ENCODE measurements at regions not wholly inside any gene's neighbourhood (a gene's known extent, or its start where the extent isn't known, plus 50 kb on each side); places are given as distances from the start of the nearest gene placed in this dataset.
"Not testable (repeated sequence)": the region's sequence is repeated elsewhere in the genome, so short reads cannot be mapped to it uniquely, and the experiment has no call there.

DNA sequence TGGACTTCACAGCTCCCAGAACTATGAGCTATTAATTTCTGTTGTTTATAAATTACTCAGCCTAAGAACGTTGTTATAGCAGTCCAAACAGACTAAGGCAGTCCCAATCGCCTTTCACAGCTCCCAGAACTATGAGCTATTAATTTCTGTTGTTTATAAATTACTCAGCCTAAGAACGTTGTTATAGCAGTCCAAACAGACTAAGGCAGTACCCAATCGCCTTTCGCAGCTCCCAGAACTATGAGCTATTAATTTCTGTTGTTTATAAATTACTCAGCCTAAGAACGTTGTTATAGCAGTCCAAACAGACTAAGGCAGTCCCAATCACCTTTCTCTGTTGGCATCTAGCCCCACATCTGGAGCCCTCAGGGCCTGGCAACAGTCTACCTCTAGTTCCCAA lies 117.0 kb upstream of the ASB18 start:
- TF ChIP-seq, protein P1, sequence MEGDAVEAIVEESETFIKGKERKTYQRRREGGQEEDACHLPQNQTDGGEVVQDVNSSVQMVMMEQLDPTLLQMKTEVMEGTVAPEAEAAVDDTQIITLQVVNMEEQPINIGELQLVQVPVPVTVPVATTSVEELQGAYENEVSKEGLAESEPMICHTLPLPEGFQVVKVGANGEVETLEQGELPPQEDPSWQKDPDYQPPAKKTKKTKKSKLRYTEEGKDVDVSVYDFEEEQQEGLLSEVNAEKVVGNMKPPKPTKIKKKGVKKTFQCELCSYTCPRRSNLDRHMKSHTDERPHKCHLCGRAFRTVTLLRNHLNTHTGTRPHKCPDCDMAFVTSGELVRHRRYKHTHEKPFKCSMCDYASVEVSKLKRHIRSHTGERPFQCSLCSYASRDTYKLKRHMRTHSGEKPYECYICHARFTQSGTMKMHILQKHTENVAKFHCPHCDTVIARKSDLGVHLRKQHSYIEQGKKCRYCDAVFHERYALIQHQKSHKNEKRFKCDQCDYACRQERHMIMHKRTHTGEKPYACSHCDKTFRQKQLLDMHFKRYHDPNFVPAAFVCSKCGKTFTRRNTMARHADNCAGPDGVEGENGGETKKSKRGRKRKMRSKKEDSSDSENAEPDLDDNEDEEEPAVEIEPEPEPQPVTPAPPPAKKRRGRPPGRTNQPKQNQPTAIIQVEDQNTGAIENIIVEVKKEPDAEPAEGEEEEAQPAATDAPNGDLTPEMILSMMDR (IDR thresholded peaks at IDR 0.05): not testable (repeated sequence)
- TF ChIP-seq POLR2AphosphoS5 (IDR thresholded peaks at IDR 0.05): not testable (repeated sequence)
